ENCODE measurements at regions not wholly inside any gene's neighbourhood (a gene's known extent, or its start where the extent isn't known, plus 50 kb on each side); places are given as distances from the start of the nearest gene placed in this dataset.

DNA sequence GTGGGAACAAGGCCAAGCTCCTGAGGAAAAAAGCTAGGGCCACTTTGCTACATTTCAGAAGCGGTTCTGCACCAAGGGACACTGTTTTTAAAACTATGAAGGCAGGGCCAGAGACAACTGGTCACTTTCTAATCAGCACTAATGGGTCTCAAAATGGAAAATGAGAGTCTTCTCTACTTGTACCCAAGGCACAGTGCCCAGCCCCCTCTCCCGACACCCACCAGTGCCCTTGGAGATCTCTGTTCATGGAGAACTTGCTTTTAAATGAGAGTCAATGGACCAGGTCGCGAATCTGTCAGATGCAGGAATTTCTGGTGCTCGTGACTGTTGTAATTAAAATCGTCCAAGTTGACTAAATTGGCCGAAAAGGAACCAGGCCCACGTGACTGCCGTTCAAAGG lies 591.6 kb downstream of the BCOR start:
- TF ChIP-seq RAD21 (IDR thresholded peaks at IDR 0.05; ENCODE audit: low read depth) = no peak
- TF ChIP-seq, protein P1, sequence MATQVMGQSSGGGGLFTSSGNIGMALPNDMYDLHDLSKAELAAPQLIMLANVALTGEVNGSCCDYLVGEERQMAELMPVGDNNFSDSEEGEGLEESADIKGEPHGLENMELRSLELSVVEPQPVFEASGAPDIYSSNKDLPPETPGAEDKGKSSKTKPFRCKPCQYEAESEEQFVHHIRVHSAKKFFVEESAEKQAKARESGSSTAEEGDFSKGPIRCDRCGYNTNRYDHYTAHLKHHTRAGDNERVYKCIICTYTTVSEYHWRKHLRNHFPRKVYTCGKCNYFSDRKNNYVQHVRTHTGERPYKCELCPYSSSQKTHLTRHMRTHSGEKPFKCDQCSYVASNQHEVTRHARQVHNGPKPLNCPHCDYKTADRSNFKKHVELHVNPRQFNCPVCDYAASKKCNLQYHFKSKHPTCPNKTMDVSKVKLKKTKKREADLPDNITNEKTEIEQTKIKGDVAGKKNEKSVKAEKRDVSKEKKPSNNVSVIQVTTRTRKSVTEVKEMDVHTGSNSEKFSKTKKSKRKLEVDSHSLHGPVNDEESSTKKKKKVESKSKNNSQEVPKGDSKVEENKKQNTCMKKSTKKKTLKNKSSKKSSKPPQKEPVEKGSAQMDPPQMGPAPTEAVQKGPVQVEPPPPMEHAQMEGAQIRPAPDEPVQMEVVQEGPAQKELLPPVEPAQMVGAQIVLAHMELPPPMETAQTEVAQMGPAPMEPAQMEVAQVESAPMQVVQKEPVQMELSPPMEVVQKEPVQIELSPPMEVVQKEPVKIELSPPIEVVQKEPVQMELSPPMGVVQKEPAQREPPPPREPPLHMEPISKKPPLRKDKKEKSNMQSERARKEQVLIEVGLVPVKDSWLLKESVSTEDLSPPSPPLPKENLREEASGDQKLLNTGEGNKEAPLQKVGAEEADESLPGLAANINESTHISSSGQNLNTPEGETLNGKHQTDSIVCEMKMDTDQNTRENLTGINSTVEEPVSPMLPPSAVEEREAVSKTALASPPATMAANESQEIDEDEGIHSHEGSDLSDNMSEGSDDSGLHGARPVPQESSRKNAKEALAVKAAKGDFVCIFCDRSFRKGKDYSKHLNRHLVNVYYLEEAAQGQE (IDR thresholded peaks at IDR 0.05; ENCODE audit: low read depth) = no peak
- TF ChIP-seq TCF12 (IDR thresholded peaks at IDR 0.05; ENCODE audit: low read depth) = no peak
- TF ChIP-seq, protein P2, sequence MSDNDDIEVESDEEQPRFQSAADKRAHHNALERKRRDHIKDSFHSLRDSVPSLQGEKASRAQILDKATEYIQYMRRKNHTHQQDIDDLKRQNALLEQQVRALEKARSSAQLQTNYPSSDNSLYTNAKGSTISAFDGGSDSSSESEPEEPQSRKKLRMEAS (IDR thresholded peaks at IDR 0.05) = no peak
- TF ChIP-seq CEBPB (IDR thresholded peaks at IDR 0.05) = no peak
- no peak for TF ChIP-seq NFIC (IDR thresholded peaks at IDR 0.05)
- TF ChIP-seq TAF1 (IDR thresholded peaks at IDR 0.05; ENCODE audit: low read depth) = no peak

Data from Ishikawa (cell line).